GM18505 (cell line): ENCODE measurements at regions not wholly inside any gene's neighbourhood (a gene's known extent, or its start where the extent isn't known, plus 50 kb on each side); places are given as distances from the start of the nearest gene placed in this dataset.

ENCODE experiments used
- ATAC-seq: cut with Tn5 transposase; IDR thresholded peaks from one replicate; pipeline ENCODE4 v1.9.1; 2021; ENCODE audit not compliant: unreplicated experiment
- POLR2A ChIP-seq: IDR thresholded peaks from 4 replicates; pipeline ENCODE4 v1.6.1; 2011; ENCODE audit warnings: borderline replicate concordance; ENCODE audit not compliant: insufficient read depth, insufficient read length; ENCODE audit errors: extremely low read depth

- no peak for TF ChIP-seq POLR2A
- ATAC-seq, result no peak
Measured at GRCh38 chr6:16817594-16817993, 56.3 kb upstream of the ATXN1 start.

- no peak for ATAC-seq
- no peak for TF ChIP-seq POLR2A
Measured at GRCh38 chr6:16816891-16817290, 55.6 kb upstream of the ATXN1 start.

GRCh38 chr6:16812993-16813392 is 51.7 kb upstream of the ATXN1 start:
- no peak for ATAC-seq
- no peak for TF ChIP-seq POLR2A

- no peak for ATAC-seq
Measured at GRCh38 chr6:16811277-16811979, 50.2 kb upstream of the ATXN1 start.

More at GRCh38 chr6:16811277-16811979, 50.2 kb upstream of the ATXN1 start:
- no peak for TF ChIP-seq POLR2A
